GM18909 (cell line): ENCODE measurements at regions not wholly inside any gene's neighbourhood (a gene's known extent, or its start where the extent isn't known, plus 50 kb on each side); places are given as distances from the start of the nearest gene placed in this dataset.
A peak's percentile ranks its signal among the peaks of the same experiment; 100 is the strongest.

ENCODE experiments used
- ATAC-seq: cut with Tn5 transposase; IDR thresholded peaks from one replicate; pipeline ENCODE4 v1.9.1; 2021; ENCODE audit warnings: mild to moderate bottlenecking; ENCODE audit not compliant: unreplicated experiment, poor library complexity

DNA sequence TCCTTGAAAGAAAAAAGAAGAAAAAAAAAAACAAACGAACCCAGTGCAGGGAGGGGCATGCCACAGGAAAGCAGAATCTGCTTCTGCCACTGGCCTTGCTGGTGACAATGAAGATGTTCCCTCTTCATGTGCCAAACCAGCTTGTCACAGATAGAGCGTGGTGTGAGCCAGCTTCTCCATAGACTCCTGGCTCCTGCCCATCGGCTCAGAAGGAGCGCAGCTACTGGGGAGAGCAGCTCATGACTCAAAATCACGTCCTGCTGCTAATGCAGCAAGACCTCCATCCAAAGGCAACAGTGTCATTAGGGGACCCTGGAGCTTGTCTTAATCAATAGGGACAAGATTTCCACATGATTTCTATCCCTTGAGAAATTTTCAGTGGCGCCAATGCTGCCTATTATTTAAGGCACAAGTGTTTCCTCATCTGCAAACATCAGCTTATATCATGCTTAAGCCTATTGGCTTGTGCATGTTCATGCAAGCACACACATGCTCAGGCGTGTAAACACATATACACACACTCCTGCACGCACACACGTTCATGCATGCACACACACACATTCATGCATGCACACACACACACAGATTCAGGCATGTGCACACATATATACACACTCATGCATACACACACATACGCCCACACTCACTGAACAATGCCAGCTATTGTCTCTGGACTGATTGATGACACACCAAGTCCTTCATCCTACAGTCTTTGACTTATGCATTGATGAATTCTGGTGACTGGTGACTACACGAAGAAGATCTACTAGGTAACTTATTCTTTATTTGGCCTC is 682.0 kb upstream of the ID2 start:
- ATAC-seq: no peak

DNA sequence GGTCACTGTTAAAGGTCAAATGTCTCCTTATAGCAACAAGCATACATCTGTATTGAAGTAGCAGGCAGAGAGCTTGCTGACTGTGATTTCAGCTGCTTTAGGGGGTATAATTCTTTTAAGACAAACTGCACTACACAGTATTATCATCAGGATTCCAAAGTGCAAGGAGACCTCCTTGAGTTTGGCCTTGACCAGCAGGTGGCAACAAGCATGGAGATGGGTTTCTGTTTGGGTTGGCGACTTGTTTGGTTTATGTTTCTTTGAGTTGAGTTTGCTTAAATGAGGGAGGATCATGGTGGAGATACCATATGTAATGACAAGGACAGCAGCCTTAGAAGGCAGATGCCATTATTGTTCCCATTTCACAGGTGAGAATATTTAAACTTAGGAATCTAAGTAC is 681.0 kb upstream of the ID2 start:
- no peak for ATAC-seq

DNA sequence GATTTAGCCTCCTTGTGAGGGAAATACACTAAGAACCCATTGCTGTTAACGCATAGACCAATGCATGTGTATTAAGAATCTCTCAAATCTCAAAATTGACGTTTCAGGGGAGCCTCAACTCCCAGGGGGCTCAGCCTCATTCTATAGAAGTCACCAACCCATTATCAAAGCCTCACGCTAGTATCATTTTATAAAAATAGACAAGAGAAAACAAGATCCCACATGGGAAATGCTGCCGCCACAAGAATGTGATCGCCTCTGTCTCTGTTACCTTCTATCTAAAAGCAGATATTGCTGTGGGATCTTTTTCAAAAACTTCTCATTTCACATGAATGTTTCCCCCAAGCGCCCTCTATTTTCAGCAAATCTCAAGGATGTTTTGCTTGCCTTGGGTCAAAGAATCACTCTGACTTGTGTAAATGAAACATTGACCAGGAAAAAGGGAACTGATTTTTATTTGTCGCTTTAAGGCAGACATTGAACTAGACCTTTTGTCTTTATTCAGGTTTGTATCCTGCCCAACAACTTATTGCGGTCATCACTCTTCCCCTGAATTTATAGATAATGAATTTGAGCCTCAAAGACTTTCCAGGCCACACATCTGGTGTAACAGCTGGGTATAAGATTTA is 679.0 kb upstream of the ID2 start:
- no peak for ATAC-seq

DNA sequence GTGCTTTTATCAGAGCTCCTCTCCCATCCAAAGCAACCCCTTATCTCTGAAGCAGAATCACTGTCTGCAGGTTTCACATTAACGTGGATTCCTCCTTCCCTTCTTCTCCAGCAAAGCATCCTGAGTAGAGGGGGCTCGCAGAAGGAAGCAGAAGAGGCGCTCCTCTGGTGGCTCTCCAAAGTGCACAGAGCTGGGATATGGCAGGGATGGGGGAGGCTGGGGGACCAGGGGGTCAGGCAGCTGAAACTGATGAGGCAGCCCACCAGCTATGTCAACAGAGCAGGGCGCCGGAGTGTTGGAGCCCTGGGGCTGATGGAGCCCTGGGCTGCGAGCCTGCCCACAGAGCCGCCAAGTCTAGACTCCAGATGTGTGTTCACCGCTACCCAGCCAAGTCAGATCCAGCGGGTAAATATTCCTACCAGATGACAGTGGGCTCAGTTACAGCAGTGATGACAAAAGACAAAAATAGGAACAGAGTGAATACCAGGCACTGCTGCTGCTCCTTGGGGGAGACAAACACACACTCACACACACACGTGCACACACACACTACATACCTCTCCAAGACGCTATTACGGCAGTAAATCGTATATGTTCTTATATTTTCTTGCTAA is 678.3 kb upstream of the ID2 start:
- no peak for ATAC-seq

DNA sequence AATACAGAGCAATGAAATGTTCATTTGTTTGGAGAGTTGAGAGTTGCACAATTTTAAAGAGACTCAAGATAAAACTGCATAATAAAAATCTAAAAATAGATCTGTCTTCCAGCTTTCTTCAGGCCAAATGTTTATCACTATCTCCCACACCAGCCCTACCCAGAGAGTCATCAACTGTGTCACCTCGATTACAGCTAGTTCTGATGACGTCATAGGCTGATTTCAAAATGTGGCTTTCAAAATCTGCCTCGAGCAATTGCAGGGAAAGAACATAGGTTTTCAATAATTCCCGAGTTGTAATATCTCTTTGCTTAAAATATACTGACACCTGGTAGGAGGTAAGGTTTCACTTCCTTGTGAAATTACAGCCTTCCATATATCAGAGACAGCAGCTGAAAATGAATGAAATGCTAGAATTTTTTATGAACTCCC is 677.6 kb upstream of the ID2 start:
- no peak for ATAC-seq

DNA sequence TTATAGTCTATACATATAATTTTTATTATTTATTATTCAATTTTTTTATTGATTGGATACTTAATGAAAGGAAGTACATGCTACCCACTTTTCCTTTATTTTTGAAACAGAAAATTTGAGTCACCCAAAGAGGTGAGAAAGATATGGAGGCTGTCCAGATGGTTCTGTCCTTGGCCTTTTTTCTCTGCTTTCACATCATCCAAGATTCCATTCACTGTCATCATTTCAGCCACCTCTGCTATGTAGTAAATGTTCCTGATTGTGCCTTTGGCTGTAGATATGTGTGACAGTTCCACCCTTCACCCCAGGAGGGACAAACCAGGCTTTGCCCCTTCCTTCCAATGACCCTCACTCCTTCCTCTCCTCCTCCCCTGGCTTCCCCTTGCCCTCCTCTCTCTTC is 675.7 kb upstream of the ID2 start:
- no peak for ATAC-seq

DNA sequence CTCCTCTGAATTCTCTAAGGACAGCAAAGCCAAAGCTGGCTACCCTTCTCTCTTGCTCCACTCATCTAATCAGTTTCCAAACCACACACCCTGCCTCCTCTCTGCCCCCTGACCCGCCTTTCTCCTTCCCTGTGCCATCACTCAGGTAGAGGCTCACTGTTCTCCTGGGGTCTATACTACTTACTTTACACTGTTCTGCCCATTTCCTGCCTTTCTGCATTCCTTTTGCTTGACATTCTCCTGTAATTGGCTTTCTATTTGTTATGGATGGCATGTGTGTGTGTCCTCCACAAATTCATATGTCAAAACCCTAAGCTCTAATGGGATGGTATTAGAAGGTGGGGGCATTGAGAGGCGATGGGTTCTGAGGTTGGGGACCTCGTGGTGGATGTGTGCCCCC is 675.2 kb upstream of the ID2 start:
- ATAC-seq: no peak

DNA sequence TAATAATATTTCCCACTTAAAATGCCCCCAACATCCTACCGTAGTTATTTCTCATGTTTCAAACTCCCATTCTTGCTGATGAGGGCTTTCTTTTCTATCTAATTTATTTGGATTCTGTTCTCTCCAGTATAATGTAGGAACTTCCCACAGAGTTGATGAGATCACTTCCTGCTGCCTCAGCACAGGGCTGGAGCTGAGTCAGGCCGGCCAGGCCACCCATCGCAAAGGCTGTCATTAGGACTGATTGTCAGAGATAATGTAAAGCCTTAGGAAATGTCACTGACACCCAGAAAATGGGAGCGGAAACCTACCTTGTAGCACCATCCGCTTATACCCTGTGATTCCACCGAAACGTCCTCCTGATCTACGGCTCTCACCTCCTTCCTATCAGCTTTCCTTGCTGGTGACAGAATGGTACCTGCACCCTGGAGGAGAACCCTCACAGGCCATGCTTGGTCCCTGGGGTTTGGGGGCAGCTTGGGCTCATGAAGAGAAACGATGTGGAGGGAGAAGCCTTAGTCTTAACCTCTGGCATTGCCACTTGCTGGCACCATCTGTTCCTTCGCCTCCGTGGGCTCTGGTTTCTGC is 672.8 kb upstream of the ID2 start:
- no peak for ATAC-seq

DNA sequence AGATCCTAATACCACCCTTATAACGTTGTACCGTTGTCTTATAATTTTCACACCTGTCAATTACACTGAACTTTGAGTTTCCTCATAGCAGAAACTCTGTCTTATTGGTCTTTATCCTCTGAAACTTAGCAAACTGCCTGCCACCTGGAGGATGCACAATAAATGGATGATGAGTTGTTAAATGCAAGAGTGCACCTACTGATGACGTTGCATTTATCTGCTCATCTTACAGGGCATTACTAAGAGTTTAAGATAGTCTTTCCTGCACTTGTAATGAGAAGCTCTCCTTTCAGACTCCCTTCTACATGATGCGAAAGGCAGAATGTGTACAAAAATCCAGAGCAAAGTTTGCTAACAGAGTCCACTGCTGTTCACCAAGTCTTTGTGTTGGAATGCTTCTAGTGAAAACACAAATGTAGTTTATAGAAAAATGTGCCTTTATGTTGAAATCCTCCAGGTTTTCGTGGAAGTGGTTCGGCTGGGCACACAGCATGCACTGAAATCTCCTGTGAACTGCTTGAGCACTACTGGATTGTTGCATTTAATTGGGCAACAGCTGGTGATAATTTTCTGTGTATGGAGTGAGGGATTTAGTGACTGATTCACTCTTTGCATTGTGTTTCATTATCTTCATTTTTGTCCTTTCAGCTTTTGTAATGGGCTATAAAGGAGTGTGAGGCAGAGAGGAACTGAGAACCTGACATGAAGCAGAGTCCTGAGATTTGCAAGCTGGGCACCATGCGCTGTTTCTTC is 665.8 kb upstream of the ID2 start:
- ATAC-seq: no peak

DNA sequence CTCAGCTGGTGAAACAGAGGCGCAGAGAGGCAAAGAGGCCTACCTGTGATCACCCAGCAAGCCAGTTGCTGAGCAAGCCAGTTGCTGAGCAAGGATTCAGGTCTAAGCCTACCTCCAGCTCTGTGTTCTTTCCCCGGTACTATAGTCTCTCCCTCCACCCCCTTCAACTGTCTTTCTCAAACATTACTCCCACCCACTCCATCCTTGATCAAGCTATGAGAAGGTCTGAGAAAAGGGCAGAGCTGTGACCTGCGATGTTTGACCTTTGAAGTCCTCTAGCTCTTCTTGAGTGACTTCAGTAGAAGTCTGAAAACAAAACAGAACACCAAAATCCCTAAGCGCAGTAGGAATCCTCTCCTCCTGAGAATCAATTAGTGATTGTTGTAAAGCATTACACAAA is 665.2 kb upstream of the ID2 start:
- ATAC-seq: no peak

DNA sequence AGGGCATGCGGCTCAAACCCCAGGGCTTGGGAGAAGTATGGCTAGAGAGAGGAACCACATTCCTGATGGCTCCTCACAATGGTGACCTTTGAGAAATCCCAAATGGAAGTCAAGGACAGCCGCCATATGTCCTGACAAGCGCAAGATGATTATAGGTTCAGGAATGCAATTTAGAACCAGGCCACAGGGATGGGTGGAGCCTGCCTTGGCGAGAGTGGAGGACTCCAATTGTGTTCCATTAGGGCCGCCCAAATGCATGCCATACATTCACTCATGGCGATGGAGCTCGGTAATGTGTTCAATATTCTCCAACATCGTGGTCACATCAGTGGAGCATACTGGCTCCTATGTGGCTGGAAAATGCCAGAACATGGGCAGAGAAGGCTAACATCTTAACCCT is 662.9 kb upstream of the ID2 start:
- ATAC-seq: no peak

DNA sequence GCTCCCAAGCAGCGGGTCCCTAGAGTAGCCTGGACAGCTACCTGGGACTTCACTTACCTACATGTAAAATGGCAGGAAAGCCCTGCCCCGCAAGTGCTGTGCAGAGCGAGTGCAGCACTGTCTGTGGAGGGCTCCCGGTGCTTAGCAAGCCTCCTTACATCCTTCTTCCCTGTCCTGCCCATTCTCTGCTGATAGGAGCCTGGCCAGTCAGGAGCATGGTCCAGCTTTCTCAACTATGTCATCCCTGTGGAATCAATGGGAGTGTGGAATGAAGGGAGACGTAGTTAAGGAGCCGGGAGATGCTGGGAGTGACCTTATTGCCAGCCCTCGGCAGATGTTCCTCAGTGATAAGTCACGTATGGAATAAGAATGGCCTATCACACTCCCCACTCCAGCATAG is 661.9 kb upstream of the ID2 start:
- no peak for ATAC-seq

DNA sequence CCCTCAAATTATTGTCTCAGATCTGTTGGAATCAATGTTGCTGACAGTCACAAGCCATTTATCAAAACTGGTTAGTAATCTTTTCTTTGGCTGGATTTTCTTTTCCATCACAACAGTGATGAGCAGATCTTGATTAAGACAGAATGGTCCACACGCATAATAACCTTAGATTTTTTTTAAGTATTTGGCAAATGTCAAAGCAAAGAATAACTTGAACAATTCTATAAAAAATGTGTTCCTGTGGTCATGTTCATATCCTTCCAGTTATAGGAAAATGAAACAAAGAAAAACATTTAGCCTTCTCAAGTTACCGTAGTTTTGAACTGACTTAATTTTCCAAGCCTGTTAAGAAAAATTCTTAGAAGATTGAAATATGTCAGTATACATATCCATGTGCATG is 659.9 kb upstream of the ID2 start:
- no peak for ATAC-seq

DNA sequence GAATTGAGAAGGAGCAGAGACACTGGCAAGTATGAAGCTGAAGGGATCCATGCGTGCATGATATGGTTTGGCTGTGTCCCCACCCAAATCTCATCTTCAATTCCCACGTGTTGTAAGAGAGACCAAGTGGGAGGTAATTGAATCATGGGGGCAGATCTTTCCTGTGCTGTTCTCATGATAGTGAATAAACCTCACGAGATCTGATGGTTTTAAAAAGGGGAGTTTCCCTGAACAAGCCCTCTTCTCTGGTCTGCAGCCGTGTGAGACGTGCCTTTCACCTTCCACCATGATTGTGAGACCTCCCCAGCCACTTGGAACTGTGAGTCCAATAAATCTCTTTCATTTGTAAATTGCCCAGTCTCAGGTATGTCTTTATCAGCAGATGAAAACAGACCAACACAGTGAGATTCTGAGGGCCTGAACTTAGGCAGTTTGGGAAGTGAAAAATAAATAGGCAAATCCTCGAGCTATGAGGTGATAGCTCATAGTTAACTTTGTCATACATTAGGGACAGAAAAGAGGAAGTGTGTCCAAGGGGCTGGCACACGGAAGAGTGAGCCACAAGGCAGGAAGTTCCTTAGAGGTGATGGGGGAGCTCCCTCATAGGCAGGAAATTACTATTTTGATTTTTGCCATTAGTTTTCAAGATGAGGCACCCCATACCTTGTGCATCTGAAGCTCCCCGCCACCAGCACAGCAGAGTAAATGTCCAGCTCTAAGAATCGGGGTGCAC is 658.8 kb upstream of the ID2 start:
- ATAC-seq: peak; percentile 77

DNA sequence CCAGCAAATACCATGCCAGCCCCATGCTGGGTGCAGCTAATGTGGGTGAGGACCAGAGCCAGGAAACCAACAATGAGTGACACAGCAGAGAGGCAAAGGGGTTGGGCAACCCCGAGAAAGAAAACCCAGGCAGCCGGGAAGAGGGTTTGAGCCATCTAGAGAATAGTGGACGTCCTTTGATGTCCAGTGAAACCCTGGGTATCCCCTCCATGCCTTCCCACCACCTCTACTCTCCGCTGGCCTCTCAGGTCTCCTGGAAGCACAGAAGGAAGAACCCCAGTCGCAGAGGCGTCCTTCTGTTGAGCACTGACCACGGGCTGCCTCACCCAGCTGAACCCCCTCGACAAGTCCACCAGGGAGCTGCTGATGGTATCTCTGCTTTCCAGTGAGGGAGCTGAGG is 657.4 kb upstream of the ID2 start:
- no peak for ATAC-seq

DNA sequence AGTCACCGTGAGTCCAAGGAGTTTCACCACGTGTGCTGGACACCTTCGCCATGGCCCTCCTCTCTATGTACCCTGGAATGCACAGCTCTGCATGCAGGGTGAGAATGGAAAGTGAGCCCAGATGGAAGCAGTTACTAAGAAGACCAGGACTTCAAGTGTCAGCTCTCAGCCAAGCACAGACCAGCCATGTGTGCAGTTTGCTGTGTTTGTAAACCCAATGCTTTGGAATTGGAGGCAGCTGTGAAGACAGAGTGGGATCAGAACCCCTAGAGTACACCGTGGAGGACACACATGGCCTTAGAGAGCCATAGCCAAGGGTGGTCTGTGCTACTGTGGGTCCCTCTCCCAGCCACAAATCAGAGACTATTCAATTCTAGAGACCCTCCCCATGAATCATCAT is 655.5 kb upstream of the ID2 start:
- ATAC-seq: no peak

DNA sequence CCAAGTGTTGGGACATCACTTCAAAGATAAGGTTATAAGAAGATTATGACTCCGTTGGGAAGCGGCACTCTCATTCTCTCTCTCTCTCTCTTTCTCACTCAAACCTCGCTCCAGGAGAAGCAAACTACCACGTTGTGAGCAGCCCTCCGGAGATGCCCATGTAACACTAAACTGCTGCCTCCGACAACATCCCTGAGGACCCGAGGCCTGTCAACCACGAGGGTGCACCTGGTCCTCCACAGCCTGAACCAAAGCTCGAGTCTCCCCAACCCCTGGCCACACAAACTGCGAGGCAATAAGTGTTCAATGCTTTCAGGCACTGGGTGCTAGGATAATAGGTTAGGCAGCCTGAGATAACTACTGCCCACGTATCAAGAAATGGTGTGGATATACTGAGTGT is 654.5 kb upstream of the ID2 start:
- ATAC-seq: no peak

DNA sequence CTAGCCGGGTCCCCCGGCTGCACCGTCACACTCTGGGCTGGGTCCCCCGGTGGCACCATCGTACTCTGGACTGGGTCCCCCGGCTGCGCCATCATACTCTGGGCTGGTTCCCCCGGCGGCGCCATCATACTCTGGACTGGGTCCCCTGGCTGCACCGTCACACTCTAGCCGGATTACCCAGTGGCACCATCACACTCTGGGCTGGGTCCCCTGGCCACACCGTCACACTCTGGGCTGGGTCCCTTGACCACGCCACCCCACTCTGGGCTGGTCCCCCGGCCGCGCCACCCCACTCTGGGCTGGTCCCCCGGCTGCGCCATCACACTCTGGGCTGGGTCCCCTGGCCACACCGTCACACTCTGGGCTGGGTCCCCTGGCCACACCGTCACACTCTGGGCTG is 653.8 kb upstream of the ID2 start:
- ATAC-seq: no peak

DNA sequence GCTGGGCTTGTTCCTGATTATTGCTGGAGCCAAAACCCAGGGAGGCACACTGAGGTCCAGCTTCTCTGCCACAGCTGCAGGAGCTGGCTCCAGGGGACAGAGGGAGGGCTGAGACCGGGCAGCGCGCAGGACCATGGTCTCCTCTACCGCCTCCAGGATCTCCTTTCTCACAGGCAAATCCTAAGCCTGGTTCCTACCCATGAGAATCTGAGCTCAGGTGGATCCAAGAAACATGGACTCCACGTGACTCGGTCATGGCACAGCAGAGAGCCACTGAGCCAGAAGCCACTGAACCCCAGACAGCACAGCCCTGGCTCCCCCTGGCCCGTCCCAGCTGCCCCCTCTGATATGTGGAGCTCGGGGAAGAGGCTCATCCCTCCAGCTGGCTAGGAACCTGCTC is 653.4 kb upstream of the ID2 start:
- no peak for ATAC-seq

DNA sequence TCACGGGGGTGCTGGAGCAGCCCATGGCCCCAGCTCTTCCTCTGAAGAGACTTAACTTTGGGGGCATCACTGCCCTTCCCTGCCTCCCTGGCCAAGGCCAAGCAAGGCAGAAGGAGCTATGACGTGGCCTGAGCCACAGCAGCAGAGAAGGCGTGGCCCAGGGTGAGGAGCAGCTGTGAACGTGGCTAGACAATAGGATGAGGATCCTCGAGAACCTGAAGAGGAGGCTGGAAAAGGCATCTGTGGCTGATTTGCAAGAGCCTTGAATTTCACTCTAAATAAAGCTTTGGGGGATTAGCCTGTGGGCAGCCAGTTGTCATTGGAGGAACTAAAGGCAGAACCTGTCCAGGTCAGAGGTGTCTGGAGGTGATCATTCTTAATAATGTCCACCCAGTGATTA is 652.9 kb upstream of the ID2 start:
- ATAC-seq: no peak
